Upper lobe of left lung (tissue), 4 donors: ENCODE measurements at regions not wholly inside any gene's neighbourhood (a gene's known extent, or its start where the extent isn't known, plus 50 kb on each side); places are given as distances from the start of the nearest gene placed in this dataset.

Source experiments
- CTCF ChIP-seq, 6 experiments: fragments of 450-650 bp in 4 of 6; fragments of 200-600 bp in 2 of 6; sonication (generic) in 2 of 6; IDR thresholded peaks; one replicate each; pipeline ENCODE4 v1.5.1; 2016 to 2019; ENCODE audit warnings: antibody characterized with exemption in 6 of 6
- POLR2A ChIP-seq, 4 donors: fragments of 450-650 bp; IDR thresholded peaks; one replicate each; pipeline ENCODE4 v1.5.1; 2016 to 2017; ENCODE audit warnings: antibody characterized with exemption in 4 of 4, mild to moderate bottlenecking in 2 of 4

GRCh38 chr1:58248072-58248471 is 298.5 kb downstream of the OMA1 start:
- TF ChIP-seq POLR2A (IDR thresholded peaks at IDR 0.05) (no peak), CTCF (IDR thresholded peaks at IDR 0.05) (no peak)
